ENCODE measurements at regions not wholly inside any gene's neighbourhood (a gene's known extent, or its start where the extent isn't known, plus 50 kb on each side); places are given as distances from the start of the nearest gene placed in this dataset.

GRCh38 chr5:60263346-60263745, 369.8 kb upstream of the PDE4D start:
- no peak for ATAC-seq (replicated peaks; ENCODE audit: extremely low read depth, poor library complexity, severe bottlenecking)
- Mint-ChIP-seq H3K27me3 (no peaks in the 10 kb centered on the region), H3K36me3 (ENCODE audit: insufficient read depth) (no peaks in the 10 kb centered on the region), H3K27ac (ENCODE audit: low read depth) (no peak overlapping the region), H3K4me3 (no peak overlapping the region), H3K4me1 (no peaks in the 10 kb centered on the region), H3K9me3 (peaks cover 5% of the 10 kb centered on the region)
- DNase-seq (ENCODE audit: low spot score in 2 of 2): no peak

GRCh38 chr5:60262576-60263295, 369.2 kb upstream of the PDE4D start:
- H3K36me3 Mint-ChIP-seq (ENCODE audit: insufficient read depth): no peaks in the 10 kb centered on the region
- no peak overlapping the region for H3K4me3 Mint-ChIP-seq
- H3K27ac Mint-ChIP-seq (ENCODE audit: low read depth): no peak overlapping the region
- DNase-seq (ENCODE audit: low spot score in 2 of 2) (no peak), ATAC-seq (replicated peaks; ENCODE audit: extremely low read depth, poor library complexity, severe bottlenecking) (no peak)
- H3K9me3 Mint-ChIP-seq: peaks cover 5% of the 10 kb centered on the region
- no peaks in the 10 kb centered on the region for H3K4me1 Mint-ChIP-seq
- no peaks in the 10 kb centered on the region for H3K27me3 Mint-ChIP-seq

- Mint-ChIP-seq H3K4me3 (no peak overlapping the region), H3K9me3 (peaks cover under 1% of the 10 kb centered on the region), H3K27me3 (no peaks in the 10 kb centered on the region), H3K36me3 (ENCODE audit: insufficient read depth) (no peaks in the 10 kb centered on the region), H3K4me1 (no peaks in the 10 kb centered on the region), H3K27ac (ENCODE audit: low read depth) (no peak overlapping the region)
- ATAC-seq (replicated peaks; ENCODE audit: extremely low read depth, poor library complexity, severe bottlenecking): no peak
- DNase-seq (ENCODE audit: low spot score in 2 of 2): no peak
Observed at GRCh38 chr5:60261732-60262131, 368.2 kb upstream of the PDE4D start.

- ATAC-seq (replicated peaks; ENCODE audit: extremely low read depth, poor library complexity, severe bottlenecking) (no peak), DNase-seq (ENCODE audit: low spot score in 2 of 2) (no peak)
- Mint-ChIP-seq H3K4me3 (no peak overlapping the region), H3K9me3 (no peaks in the 10 kb centered on the region), H3K4me1 (no peaks in the 10 kb centered on the region), H3K27ac (ENCODE audit: low read depth) (no peak overlapping the region), H3K27me3 (no peaks in the 10 kb centered on the region), H3K36me3 (ENCODE audit: insufficient read depth) (no peaks in the 10 kb centered on the region)
Observed at GRCh38 chr5:60260658-60261057, 367.1 kb upstream of the PDE4D start.

GRCh38 chr5:60259730-60260129, 366.2 kb upstream of the PDE4D start:
- H3K9me3 Mint-ChIP-seq: no peaks in the 10 kb centered on the region

GRCh38 chr5:60257596-60258271, 364.2 kb upstream of the PDE4D start:
- no peaks in the 10 kb centered on the region for H3K4me1 Mint-ChIP-seq
- no peak overlapping the region for H3K27ac Mint-ChIP-seq (ENCODE audit: low read depth)
- no peak for ATAC-seq (replicated peaks; ENCODE audit: extremely low read depth, poor library complexity, severe bottlenecking)
- H3K36me3 Mint-ChIP-seq (ENCODE audit: insufficient read depth): no peaks in the 10 kb centered on the region
- no peak overlapping the region for H3K4me3 Mint-ChIP-seq
- DNase-seq (ENCODE audit: low spot score in 2 of 2): no peak
- H3K27me3 Mint-ChIP-seq: no peaks in the 10 kb centered on the region
- H3K9me3 Mint-ChIP-seq: no peaks in the 10 kb centered on the region

More at GRCh38 chr5:60259730-60260129, 366.2 kb upstream of the PDE4D start:
- no peak overlapping the region for H3K27ac Mint-ChIP-seq (ENCODE audit: low read depth)
- ATAC-seq (replicated peaks; ENCODE audit: extremely low read depth, poor library complexity, severe bottlenecking): no peak
- H3K36me3 Mint-ChIP-seq (ENCODE audit: insufficient read depth): no peaks in the 10 kb centered on the region
- H3K4me1 Mint-ChIP-seq: no peaks in the 10 kb centered on the region
- DNase-seq (ENCODE audit: low spot score in 2 of 2): no peak
- H3K4me3 Mint-ChIP-seq: no peak overlapping the region
- H3K27me3 Mint-ChIP-seq: no peaks in the 10 kb centered on the region

GRCh38 chr5:60256546-60256945, 363.0 kb upstream of the PDE4D start:
- Mint-ChIP-seq H3K9me3 (no peaks in the 10 kb centered on the region), H3K4me3 (no peak overlapping the region), H3K27ac (ENCODE audit: low read depth) (no peak overlapping the region), H3K36me3 (ENCODE audit: insufficient read depth) (no peaks in the 10 kb centered on the region), H3K27me3 (no peaks in the 10 kb centered on the region), H3K4me1 (no peaks in the 10 kb centered on the region)
- DNase-seq (ENCODE audit: low spot score in 2 of 2) (no peak), ATAC-seq (replicated peaks; ENCODE audit: extremely low read depth, poor library complexity, severe bottlenecking) (no peak)

GRCh38 chr5:60248901-60249300, 355.4 kb upstream of the PDE4D start:
- H3K27ac Mint-ChIP-seq (ENCODE audit: low read depth): no peak overlapping the region

GRCh38 chr5:60243713-60244112, 350.2 kb upstream of the PDE4D start:
- DNase-seq (ENCODE audit: low spot score in 2 of 2) (no peak), ATAC-seq (replicated peaks; ENCODE audit: extremely low read depth, poor library complexity, severe bottlenecking) (no peak)
- Mint-ChIP-seq H3K4me3 (no peak overlapping the region), H3K36me3 (ENCODE audit: insufficient read depth) (no peaks in the 10 kb centered on the region), H3K9me3 (peaks cover 28% of the 10 kb centered on the region), H3K27ac (ENCODE audit: low read depth) (no peak overlapping the region), H3K4me1 (no peaks in the 10 kb centered on the region), H3K27me3 (no peaks in the 10 kb centered on the region)

More at GRCh38 chr5:60248901-60249300, 355.4 kb upstream of the PDE4D start:
- Mint-ChIP-seq H3K27me3 (no peaks in the 10 kb centered on the region), H3K36me3 (ENCODE audit: insufficient read depth) (no peaks in the 10 kb centered on the region), H3K4me3 (no peak overlapping the region), H3K9me3 (peaks cover 7% of the 10 kb centered on the region), H3K4me1 (no peaks in the 10 kb centered on the region)
- ATAC-seq (replicated peaks; ENCODE audit: extremely low read depth, poor library complexity, severe bottlenecking) (peak; percentile 19), DNase-seq (ENCODE audit: low spot score in 2 of 2) (no peak)

GRCh38 chr5:60232036-60232795, 338.7 kb upstream of the PDE4D start:
- no peaks in the 10 kb centered on the region for H3K36me3 Mint-ChIP-seq (ENCODE audit: insufficient read depth)
- H3K4me1 Mint-ChIP-seq: no peaks in the 10 kb centered on the region
- ATAC-seq (replicated peaks; ENCODE audit: extremely low read depth, poor library complexity, severe bottlenecking) (no peak), DNase-seq (ENCODE audit: low spot score in 2 of 2) (no peak)
- no peak overlapping the region for H3K4me3 Mint-ChIP-seq
- H3K9me3 Mint-ChIP-seq: peaks cover 6% of the 10 kb centered on the region
- no peak overlapping the region for H3K27ac Mint-ChIP-seq (ENCODE audit: low read depth)
- no peaks in the 10 kb centered on the region for H3K27me3 Mint-ChIP-seq

- peaks cover 6% of the 10 kb centered on the region for H3K9me3 Mint-ChIP-seq
- ATAC-seq (replicated peaks; ENCODE audit: extremely low read depth, poor library complexity, severe bottlenecking): no peak
- no peak for DNase-seq (ENCODE audit: low spot score in 2 of 2)
- H3K36me3 Mint-ChIP-seq (ENCODE audit: insufficient read depth): no peaks in the 10 kb centered on the region
- H3K4me1 Mint-ChIP-seq: no peaks in the 10 kb centered on the region
- no peaks in the 10 kb centered on the region for H3K27me3 Mint-ChIP-seq
- H3K27ac Mint-ChIP-seq (ENCODE audit: low read depth): no peak overlapping the region
- H3K4me3 Mint-ChIP-seq: no peak overlapping the region
Observed at GRCh38 chr5:60230456-60230855, 336.9 kb upstream of the PDE4D start.

GRCh38 chr5:60229691-60230185, 336.2 kb upstream of the PDE4D start:
- ATAC-seq (replicated peaks; ENCODE audit: extremely low read depth, poor library complexity, severe bottlenecking): no peak
- H3K27me3 Mint-ChIP-seq: no peaks in the 10 kb centered on the region

More at GRCh38 chr5:60229691-60230185, 336.2 kb upstream of the PDE4D start:
- no peaks in the 10 kb centered on the region for H3K4me1 Mint-ChIP-seq
- H3K27ac Mint-ChIP-seq (ENCODE audit: low read depth): no peak overlapping the region
- DNase-seq (ENCODE audit: low spot score in 2 of 2): no peak
- H3K4me3 Mint-ChIP-seq: no peak overlapping the region
- peaks cover 6% of the 10 kb centered on the region for H3K9me3 Mint-ChIP-seq
- no peaks in the 10 kb centered on the region for H3K36me3 Mint-ChIP-seq (ENCODE audit: insufficient read depth)
